ENCODE measurements at regions not wholly inside any gene's neighbourhood (a gene's known extent, or its start where the extent isn't known, plus 50 kb on each side); places are given as distances from the start of the nearest gene placed in this dataset.

GRCh38 chr10:44005788-44006099 lies 357.1 kb upstream of the ZNF32 start:
- TF ChIP-seq CTCF (IDR thresholded peaks at IDR 0.05; ENCODE audit: low read depth, low read length), result no peak
- TF ChIP-seq EZH2phosphoT487 (IDR thresholded peaks at IDR 0.05; ENCODE audit: low read depth), result no peak
